Activated CD8-positive, alpha-beta T cell treated with anti-CD3 and anti-CD28 coated beads for 36 hours (primary cell): ENCODE measurements at regions not wholly inside any gene's neighbourhood (a gene's known extent, or its start where the extent isn't known, plus 50 kb on each side); places are given as distances from the start of the nearest gene placed in this dataset.
A peak's percentile ranks its signal among the peaks of the same experiment; 100 is the strongest.

ENCODE experiments used
- ATAC-seq: fragments of 200-7000 bp; cut with Tn5 transposase; one replicate; pipeline ENCODE4 v1.10.0; 2021; ENCODE audit warnings: mild to moderate bottlenecking, moderate library complexity
- CTCF ChIA-PET: fragments of 350-600 bp; sonication (Branson Sonifier 250); formaldehyde crosslinking; loops from one replicate; lab custom pipeline; 2021; ENCODE audit warnings: antibody characterized with exemption; lab: Charles Lee
- POLR2A ChIA-PET: fragments of 350-600 bp; sonication (Branson Sonifier 250); formaldehyde crosslinking; loops from one replicate; lab custom pipeline; 2021; ENCODE audit warnings: antibody characterized with exemption; lab: Charles Lee
- DNase-seq: peaks from one replicate; pipeline ENCODE4 v3.0.0-alpha.2; 2020
- H3K27ac Mint-ChIP-seq: one replicate; pipeline ENCODE4 v1.8.0; 2021; ENCODE audit warnings: mild to moderate bottlenecking, mixed read lengths
- H3K27me3 Mint-ChIP-seq: one replicate; pipeline ENCODE4 v1.8.0; 2021; ENCODE audit warnings: mixed read lengths
- H3K36me3 Mint-ChIP-seq: one replicate; pipeline ENCODE4 v1.8.0; 2021; ENCODE audit warnings: low read depth, mixed read lengths
- H3K4me1 Mint-ChIP-seq: one replicate; pipeline ENCODE4 v1.8.0; 2021; ENCODE audit warnings: low read depth, mixed read lengths
- H3K4me3 Mint-ChIP-seq: one replicate; pipeline ENCODE4 v1.8.0; 2021; ENCODE audit warnings: mild to moderate bottlenecking, moderate library complexity, mixed read lengths
- H3K9me3 Mint-ChIP-seq: one replicate; pipeline ENCODE4 v1.8.0; 2021; ENCODE audit warnings: mixed read lengths
- intact Hi-C: fragments of 100-400 bp; cut with micrococcal nuclease; formaldehyde crosslinking; loops from one replicate; pipeline ENCODE4 v1.10.0; 2022
- TF ChIP-seq, protein P1 (sequence below): fragments of 200-600 bp; IDR thresholded peaks from one replicate; pipeline ENCODE4 v1.8.0; 2022; ENCODE audit warnings: antibody characterized with exemption, mild to moderate bottlenecking

DNA sequence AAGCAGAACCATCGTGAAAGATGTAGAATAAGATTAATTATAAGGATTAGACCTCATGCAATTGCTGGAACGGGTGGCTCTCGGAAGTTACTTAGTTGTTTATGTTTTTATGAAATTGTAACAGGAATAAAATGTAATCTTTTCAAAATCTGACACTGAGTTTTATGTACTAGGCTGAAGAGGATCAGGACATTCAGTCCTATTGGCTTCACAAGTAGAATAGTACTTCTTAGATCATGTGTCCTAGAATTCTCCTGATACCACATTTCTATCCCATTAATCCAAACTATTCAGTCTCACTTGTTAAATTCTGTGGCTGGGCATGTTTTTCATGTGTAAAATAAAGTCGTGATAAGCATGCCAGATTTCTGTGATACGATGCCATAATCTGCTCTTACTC is 423.5 kb upstream of the OR4E1 start:
- TF ChIP-seq, protein P1, sequence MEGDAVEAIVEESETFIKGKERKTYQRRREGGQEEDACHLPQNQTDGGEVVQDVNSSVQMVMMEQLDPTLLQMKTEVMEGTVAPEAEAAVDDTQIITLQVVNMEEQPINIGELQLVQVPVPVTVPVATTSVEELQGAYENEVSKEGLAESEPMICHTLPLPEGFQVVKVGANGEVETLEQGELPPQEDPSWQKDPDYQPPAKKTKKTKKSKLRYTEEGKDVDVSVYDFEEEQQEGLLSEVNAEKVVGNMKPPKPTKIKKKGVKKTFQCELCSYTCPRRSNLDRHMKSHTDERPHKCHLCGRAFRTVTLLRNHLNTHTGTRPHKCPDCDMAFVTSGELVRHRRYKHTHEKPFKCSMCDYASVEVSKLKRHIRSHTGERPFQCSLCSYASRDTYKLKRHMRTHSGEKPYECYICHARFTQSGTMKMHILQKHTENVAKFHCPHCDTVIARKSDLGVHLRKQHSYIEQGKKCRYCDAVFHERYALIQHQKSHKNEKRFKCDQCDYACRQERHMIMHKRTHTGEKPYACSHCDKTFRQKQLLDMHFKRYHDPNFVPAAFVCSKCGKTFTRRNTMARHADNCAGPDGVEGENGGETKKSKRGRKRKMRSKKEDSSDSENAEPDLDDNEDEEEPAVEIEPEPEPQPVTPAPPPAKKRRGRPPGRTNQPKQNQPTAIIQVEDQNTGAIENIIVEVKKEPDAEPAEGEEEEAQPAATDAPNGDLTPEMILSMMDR = no peak
- H3K27me3 Mint-ChIP-seq = no peaks in the 10 kb centered on the region
- H3K4me3 Mint-ChIP-seq = peak overlapping the region; percentile 62
- DNase-seq (no peak), ATAC-seq (no peak)
- CTCF ChIA-PET = interaction anchor here (1.2 to 2.7 kb wide), 7 partner anchors 11 to 473 kb away, joined by 3 to 12 read pairs (median 8); no protein-coding TSS in a partner anchor
- peaks cover 49% of the 10 kb centered on the region for H3K4me1 Mint-ChIP-seq
- H3K36me3 Mint-ChIP-seq = no peaks in the 10 kb centered on the region
- peak overlapping the region; percentile 92 for H3K27ac Mint-ChIP-seq
- H3K9me3 Mint-ChIP-seq = no peaks in the 10 kb centered on the region
- POLR2A ChIA-PET = interaction anchor here (1.0 to 1.2 kb wide), 2 partner anchors 409 to 431 kb away, joined by 3 read pairs; no protein-coding TSS in a partner anchor
- intact Hi-C loops = no loop called here

DNA sequence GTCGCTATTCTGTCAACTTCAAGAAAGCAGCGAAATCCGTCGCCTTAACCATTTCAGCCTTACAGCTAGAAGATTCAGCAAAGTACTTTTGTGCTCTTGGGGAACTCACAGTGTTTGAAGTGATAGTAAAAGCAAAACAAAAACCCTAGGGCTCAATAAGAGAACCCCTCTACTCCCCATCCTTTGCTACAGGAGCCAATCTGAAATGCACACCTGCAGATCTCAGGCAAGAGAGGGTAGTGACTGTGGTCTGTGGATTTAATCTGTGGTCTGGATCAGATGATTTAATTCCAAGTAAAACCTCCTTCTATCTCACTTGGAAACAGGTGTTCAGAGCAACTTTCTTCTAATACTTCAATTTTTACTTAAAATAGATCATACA is 422.9 kb upstream of the OR4E1 start:
- no peaks in the 10 kb centered on the region for H3K27me3 Mint-ChIP-seq
- H3K36me3 Mint-ChIP-seq = no peaks in the 10 kb centered on the region
- ATAC-seq (peak; percentile 65), DNase-seq (peak; percentile 35)
- peak overlapping the region; percentile 92 for H3K27ac Mint-ChIP-seq
- CTCF ChIA-PET = interaction anchor here (1.0 to 2.7 kb wide), 5 partner anchors 10 to 473 kb away, joined by 3 to 12 read pairs (median 7); no protein-coding TSS in a partner anchor
- peak overlapping the region; percentile 62 for H3K4me3 Mint-ChIP-seq
- no peaks in the 10 kb centered on the region for H3K9me3 Mint-ChIP-seq
- POLR2A ChIA-PET = interaction anchor here (1.2 kb wide), 1 partner anchor 43 kb away, joined by 4 read pairs; no protein-coding TSS in a partner anchor
- TF ChIP-seq, protein P1 = no peak
- peaks cover 49% of the 10 kb centered on the region for H3K4me1 Mint-ChIP-seq
- intact Hi-C loops = no loop called here

DNA sequence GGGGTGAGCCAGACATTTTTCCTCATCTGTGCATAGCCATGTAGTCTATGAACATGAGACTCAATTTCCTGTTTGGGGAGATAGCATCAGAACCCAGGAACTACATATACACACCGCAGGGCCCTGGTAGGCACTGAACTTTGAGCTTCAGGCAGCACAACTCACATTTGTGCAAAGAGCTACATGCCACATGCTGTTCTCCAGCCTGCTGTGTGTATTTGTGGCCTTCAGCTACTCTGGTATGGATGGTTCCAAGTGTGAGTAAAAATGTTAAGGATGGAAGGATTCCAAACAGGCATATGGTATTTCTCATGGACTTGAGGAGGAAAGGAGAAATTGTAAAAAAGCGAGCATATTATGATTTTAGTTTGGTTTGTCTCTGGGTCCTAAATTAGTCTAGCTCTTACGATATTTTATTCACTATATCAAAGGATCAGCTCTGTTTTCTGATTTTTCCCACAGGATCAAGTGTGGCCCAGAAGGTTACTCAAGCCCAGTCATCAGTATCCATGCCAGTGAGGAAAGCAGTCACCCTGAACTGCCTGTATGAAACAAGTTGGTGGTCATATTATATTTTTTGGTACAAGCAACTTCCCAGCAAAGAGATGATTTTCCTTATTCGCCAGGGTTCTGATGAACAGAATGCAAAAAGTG is 422.4 kb upstream of the OR4E1 start:
- intact Hi-C loops = no loop called here
- ChIA-PET POLR2A (interaction anchor here (0.6 to 1.2 kb wide), 2 partner anchors 42 to 464 kb away, joined by 3 to 4 read pairs; no protein-coding TSS in a partner anchor), CTCF (interaction anchor here (1.0 to 2.7 kb wide), 4 partner anchors 10 to 474 kb away, joined by 3 to 12 read pairs (median 9); no protein-coding TSS in a partner anchor)
- TF ChIP-seq, protein P1 = no peak
- peaks cover 49% of the 10 kb centered on the region for H3K4me1 Mint-ChIP-seq
- peak; percentile 27 for DNase-seq
- H3K4me3 Mint-ChIP-seq = peak overlapping the region; percentile 62
- no peaks in the 10 kb centered on the region for H3K36me3 Mint-ChIP-seq
- H3K9me3 Mint-ChIP-seq = no peaks in the 10 kb centered on the region
- ATAC-seq = peak; percentile 18
- H3K27ac Mint-ChIP-seq = peak overlapping the region; percentile 92
- no peaks in the 10 kb centered on the region for H3K27me3 Mint-ChIP-seq

DNA sequence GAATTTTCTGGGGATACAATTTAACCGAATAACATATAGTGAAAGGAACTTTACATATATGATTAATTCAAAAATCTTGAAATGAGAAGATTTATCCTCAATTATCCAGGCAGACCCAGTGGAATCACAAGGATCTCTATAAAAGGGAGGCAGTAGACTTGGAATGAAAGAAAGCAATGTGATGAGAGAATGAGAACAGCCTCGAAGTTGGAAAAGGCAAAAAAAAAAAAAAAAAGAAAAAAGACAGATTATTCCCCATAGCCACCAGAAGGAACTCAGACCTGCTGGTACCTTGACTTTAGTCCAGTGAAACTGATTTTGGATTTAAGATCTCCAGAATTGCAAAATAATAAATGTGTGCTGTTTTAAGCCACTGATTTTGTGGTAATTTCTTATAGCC is 416.3 kb upstream of the OR4E1 start:
- TF ChIP-seq, protein P1 = no peak
- ChIA-PET CTCF (interaction anchor here (1.3 kb wide), 1 partner anchor 10 kb away, joined by 5 read pairs; no protein-coding TSS in a partner anchor), POLR2A (no interaction called here)
- intact Hi-C loops = no loop called here
- H3K9me3 Mint-ChIP-seq = no peaks in the 10 kb centered on the region
- no peak for ATAC-seq
- H3K4me3 Mint-ChIP-seq = no peak overlapping the region
- DNase-seq = no peak
- peaks cover 2% of the 10 kb centered on the region for H3K36me3 Mint-ChIP-seq
- no peaks in the 10 kb centered on the region for H3K27me3 Mint-ChIP-seq
- peaks cover 16% of the 10 kb centered on the region for H3K4me1 Mint-ChIP-seq
- H3K27ac Mint-ChIP-seq = no peak overlapping the region
